Liver (tissue), 7 donors: ENCODE measurements at regions not wholly inside any gene's neighbourhood (a gene's known extent, or its start where the extent isn't known, plus 50 kb on each side); places are given as distances from the start of the nearest gene placed in this dataset.

ENCODE experiments used
- DNase-seq: peaks from one replicate; pipeline ENCODE4 v3.0.0-alpha.2; 2017; ENCODE audit warnings: low spot score
- H3K27ac ChIP-seq, 2 donors: one replicate each; pipeline ENCODE4 v1.7.0; 2013; ENCODE audit warnings: inconsistent platforms in 2 of 2, low read length in 2 of 2, control low read depth in 1 of 2, low read depth in 1 of 2, mild to moderate bottlenecking in 1 of 2
- H3K27me3 ChIP-seq, 4 donors: one replicate each; pipeline versions ENCODE4 v1.6.1 to v1.7.0; 2013; ENCODE audit warnings: low read length in 3 of 4, inconsistent platforms in 1 of 4, mild to moderate bottlenecking in 1 of 4, moderate library complexity in 1 of 4; ENCODE audit not compliant: control insufficient read depth in 4 of 4, insufficient read depth in 4 of 4
- H3K36me3 ChIP-seq, 4 donors: one replicate each; pipeline versions ENCODE4 v1.6.1 to v1.7.0; 2013; ENCODE audit warnings: low read length in 3 of 4, mild to moderate bottlenecking in 3 of 4, low read depth in 1 of 4, moderate library complexity in 1 of 4; ENCODE audit not compliant: control insufficient read depth in 4 of 4, insufficient read depth in 3 of 4
- H3K4me1 ChIP-seq, 4 donors: one replicate each; pipeline versions ENCODE4 v1.6.1 to v1.7.0; 2013; ENCODE audit warnings: low read length in 3 of 4, mild to moderate bottlenecking in 3 of 4, moderate library complexity in 1 of 4; ENCODE audit not compliant: control insufficient read depth in 4 of 4, insufficient read depth in 4 of 4
- H3K4me3 ChIP-seq, 3 donors: one replicate each; pipeline versions ENCODE4 v1.6.1 to v1.7.0; 2013; ENCODE audit warnings: low read length in 3 of 3, control low read depth in 1 of 3, low read depth in 1 of 3, mild to moderate bottlenecking in 1 of 3
- H3K9ac ChIP-seq, 2 donors: one replicate each; pipeline ENCODE4 v1.7.0; 2013; ENCODE audit warnings: low read length in 2 of 2, mild to moderate bottlenecking in 2 of 2, moderate library complexity in 2 of 2, control low read depth in 1 of 2, low read depth in 1 of 2
- H3K9me3 ChIP-seq, 4 donors: one replicate each; pipeline versions ENCODE4 v1.6.1 to v1.7.0; 2013; ENCODE audit warnings: low read length in 3 of 4; ENCODE audit not compliant: control insufficient read depth in 4 of 4
- FOXA2 ChIP-seq: IDR thresholded peaks from 2 replicates; pipeline ENCODE4 v1.6.1; 2016; ENCODE audit warnings: antibody characterized with exemption
- HNF4A ChIP-seq, 2 donors: conservative IDR thresholded peaks; 2 replicates each; pipeline ENCODE4 v1.6.1; 2016; ENCODE audit warnings: antibody characterized with exemption in 2 of 2, mild to moderate bottlenecking in 2 of 2
- HNF4G ChIP-seq: IDR thresholded peaks from 2 replicates; pipeline ENCODE4 v1.6.1; 2016; ENCODE audit warnings: antibody characterized with exemption
- RAD21 ChIP-seq, 2 donors: IDR thresholded peaks; 2 replicates each; pipeline ENCODE4 v1.6.1; 2016; ENCODE audit warnings: antibody characterized with exemption in 2 of 2, mild to moderate bottlenecking in 2 of 2
- RXRA ChIP-seq, 2 donors: IDR thresholded peaks; 2 replicates each; pipeline ENCODE4 v1.6.1; 2017 to 2018; ENCODE audit warnings: antibody characterized with exemption in 2 of 2, mild to moderate bottlenecking in 1 of 2
- SP1 ChIP-seq: IDR thresholded peaks from 2 replicates; pipeline ENCODE4 v1.6.1; 2018; ENCODE audit warnings: antibody characterized with exemption, mild to moderate bottlenecking
- TAF1 ChIP-seq: conservative IDR thresholded peaks from 2 replicates; pipeline ENCODE4 v1.6.1; 2016; ENCODE audit warnings: antibody characterized with exemption, mild to moderate bottlenecking
- YY1 ChIP-seq: IDR thresholded peaks from 2 replicates; pipeline ENCODE4 v1.6.1; 2016; ENCODE audit warnings: antibody characterized with exemption, mild to moderate bottlenecking
- WGBS: extraction: QIAGEN DNeasy Blood & Tissue Kit; methylation state at CpG from one replicate; pipeline ENCODE4 v1.1.7; 2013; 5-methylcytosine and 5-hydroxymethylcytosine counted together
- TF ChIP-seq, protein P1 (sequence below): IDR thresholded peaks from 2 replicates; pipeline ENCODE4 v1.6.1; 2016; ENCODE audit warnings: antibody characterized with exemption
- TF ChIP-seq, protein P2 (sequence below): IDR thresholded peaks from 2 replicates; pipeline ENCODE4 v1.6.1; 2016; ENCODE audit warnings: antibody characterized with exemption, mild to moderate bottlenecking
- TF ChIP-seq, protein P3 (sequence below): IDR thresholded peaks from 2 replicates; pipeline ENCODE4 v1.6.1; 2016; ENCODE audit warnings: antibody characterized with exemption
- donor health status: healthy.
- donor health status: healthy.
- donor health status: healthy.
- donor health status: healthy.

DNA sequence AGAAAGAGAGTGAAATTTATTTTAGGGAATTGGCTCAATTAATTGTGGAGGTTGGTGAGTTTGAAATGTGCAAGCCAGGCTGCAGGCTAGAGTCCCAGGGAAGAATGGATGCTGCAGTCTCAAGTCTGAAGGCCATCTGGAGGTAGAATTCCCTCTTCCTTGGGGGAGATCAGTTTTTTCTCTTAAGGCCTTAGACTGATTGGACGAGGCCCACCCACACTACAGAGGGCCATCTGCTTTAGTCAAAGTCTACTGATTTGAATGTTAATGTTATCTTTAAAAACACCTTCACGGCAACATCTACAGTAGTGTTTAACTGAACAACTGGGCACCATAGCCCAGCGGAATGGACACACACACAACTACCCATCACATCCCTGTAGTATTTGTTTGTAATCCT is 245.9 kb upstream of the IRF2BP2 start:
- Histone ChIP-seq H3K4me1 (no peaks in the 10 kb centered on the region), H3K9me3 (no peaks in the 10 kb centered on the region), H3K27me3 (no peaks in the 10 kb centered on the region), H3K27ac (no peak overlapping the region), H3K4me3 (no peak overlapping the region), H3K36me3 (no peaks in the 10 kb centered on the region), H3K9ac (no peak overlapping the region)
- over 99% methylated on average over 3 of the region's 3 CpGs for WGBS
- TF ChIP-seq SP1 (no peak), RAD21 (IDR thresholded peaks at IDR 0.05) (no peak), FOXA2 (no peak), HNF4A (conservative IDR thresholded peaks at IDR 0.05) (no peak), RXRA (IDR thresholded peaks at IDR 0.05) (no peak)
- TF ChIP-seq, protein P1, sequence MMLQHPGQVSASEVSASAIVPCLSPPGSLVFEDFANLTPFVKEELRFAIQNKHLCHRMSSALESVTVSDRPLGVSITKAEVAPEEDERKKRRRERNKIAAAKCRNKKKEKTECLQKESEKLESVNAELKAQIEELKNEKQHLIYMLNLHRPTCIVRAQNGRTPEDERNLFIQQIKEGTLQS, result no peak
- TF ChIP-seq, protein P2, sequence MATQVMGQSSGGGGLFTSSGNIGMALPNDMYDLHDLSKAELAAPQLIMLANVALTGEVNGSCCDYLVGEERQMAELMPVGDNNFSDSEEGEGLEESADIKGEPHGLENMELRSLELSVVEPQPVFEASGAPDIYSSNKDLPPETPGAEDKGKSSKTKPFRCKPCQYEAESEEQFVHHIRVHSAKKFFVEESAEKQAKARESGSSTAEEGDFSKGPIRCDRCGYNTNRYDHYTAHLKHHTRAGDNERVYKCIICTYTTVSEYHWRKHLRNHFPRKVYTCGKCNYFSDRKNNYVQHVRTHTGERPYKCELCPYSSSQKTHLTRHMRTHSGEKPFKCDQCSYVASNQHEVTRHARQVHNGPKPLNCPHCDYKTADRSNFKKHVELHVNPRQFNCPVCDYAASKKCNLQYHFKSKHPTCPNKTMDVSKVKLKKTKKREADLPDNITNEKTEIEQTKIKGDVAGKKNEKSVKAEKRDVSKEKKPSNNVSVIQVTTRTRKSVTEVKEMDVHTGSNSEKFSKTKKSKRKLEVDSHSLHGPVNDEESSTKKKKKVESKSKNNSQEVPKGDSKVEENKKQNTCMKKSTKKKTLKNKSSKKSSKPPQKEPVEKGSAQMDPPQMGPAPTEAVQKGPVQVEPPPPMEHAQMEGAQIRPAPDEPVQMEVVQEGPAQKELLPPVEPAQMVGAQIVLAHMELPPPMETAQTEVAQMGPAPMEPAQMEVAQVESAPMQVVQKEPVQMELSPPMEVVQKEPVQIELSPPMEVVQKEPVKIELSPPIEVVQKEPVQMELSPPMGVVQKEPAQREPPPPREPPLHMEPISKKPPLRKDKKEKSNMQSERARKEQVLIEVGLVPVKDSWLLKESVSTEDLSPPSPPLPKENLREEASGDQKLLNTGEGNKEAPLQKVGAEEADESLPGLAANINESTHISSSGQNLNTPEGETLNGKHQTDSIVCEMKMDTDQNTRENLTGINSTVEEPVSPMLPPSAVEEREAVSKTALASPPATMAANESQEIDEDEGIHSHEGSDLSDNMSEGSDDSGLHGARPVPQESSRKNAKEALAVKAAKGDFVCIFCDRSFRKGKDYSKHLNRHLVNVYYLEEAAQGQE, result no peak
- DNase-seq, result no peak

DNA sequence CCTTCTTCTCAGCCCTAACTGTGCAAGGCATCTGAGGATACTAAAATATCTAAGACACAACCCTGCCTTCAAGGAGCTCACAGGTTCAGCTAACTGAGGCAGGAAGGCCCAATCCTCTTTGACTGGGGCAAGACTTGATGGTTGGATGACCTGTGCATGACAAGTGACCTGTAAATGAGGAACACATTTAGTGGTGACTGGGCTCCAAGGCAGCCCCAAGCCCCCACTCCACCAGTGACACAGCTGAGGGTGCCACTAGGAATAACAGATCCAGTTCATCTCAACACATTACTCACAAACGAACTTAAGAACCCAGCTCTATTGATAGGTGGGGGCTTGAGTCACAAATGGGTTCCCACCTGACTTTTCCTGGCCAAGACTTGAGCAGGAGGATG is 244.7 kb upstream of the IRF2BP2 start:
- 90% methylated on average over 1 of the region's 1 CpG for WGBS
- H3K27ac ChIP-seq, result no peak overlapping the region

DNA sequence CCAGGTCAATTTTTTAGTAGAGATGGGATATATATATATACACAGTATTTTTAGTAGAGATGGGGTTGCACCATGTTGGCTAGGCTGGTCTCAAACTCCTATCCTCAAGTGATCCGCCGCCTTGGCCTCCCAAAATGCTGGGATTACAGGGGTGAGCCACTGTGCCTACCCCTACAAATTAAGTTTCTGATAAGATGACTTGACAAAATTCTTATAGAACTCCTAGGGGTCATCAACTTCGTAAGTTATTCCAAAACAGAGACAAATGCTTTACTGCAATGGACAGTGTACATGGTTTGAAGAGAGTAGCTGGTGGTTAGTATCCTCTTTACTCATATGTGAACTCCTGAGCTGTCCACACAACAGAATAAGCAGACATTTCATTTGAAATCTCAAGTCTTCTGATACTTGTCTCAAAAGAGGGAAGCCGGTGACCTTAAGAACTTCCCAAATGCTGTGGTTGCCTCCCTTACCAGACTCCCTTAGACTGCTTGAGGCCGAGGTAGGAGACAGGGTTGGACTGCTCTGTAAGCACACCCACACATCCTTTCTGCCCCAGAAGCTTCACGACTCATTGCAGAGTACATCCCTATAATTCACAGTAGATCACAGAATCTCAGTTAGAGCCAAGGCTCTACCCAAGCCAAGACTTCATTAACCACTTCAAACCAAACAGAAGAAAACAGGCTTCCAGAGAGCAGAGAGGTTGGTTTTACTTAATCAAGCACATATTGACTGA is 244.1 kb upstream of the IRF2BP2 start:
- H3K4me3 ChIP-seq, result no peak overlapping the region
- TF ChIP-seq TAF1 (no peak), RAD21 (IDR thresholded peaks at IDR 0.05) (no peak), FOXA2 (no peak), YY1 (no peak)
- TF ChIP-seq, protein P1, result no peak
- H3K27ac ChIP-seq, result no peak overlapping the region
- no peaks in the 10 kb centered on the region for H3K9me3 ChIP-seq
- DNase-seq, result no peak
- WGBS, result 93% methylated on average over 6 of the region's 6 CpGs
- no peaks in the 10 kb centered on the region for H3K27me3 ChIP-seq
- H3K9ac ChIP-seq, result no peak overlapping the region
- H3K36me3 ChIP-seq, result no peaks in the 10 kb centered on the region
- H3K4me1 ChIP-seq, result no peaks in the 10 kb centered on the region

More for the DNA sequence above, 244.7 kb upstream of the IRF2BP2 start:
- no peak for DNase-seq
- no peaks in the 10 kb centered on the region for H3K9me3 ChIP-seq
- H3K27me3 ChIP-seq, result no peaks in the 10 kb centered on the region
- no peak for TF ChIP-seq HNF4G
- TF ChIP-seq SP1, result no peak
- TF ChIP-seq, protein P3, sequence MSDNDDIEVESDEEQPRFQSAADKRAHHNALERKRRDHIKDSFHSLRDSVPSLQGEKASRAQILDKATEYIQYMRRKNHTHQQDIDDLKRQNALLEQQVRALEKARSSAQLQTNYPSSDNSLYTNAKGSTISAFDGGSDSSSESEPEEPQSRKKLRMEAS, result no peak
- TF ChIP-seq YY1, result no peak
- no peak overlapping the region for H3K9ac ChIP-seq
- no peaks in the 10 kb centered on the region for H3K36me3 ChIP-seq
- H3K4me1 ChIP-seq, result no peaks in the 10 kb centered on the region
- no peak overlapping the region for H3K4me3 ChIP-seq
